D721Med (cell line): ENCODE measurements at regions not wholly inside any gene's neighbourhood (a gene's known extent, or its start where the extent isn't known, plus 50 kb on each side); places are given as distances from the start of the nearest gene placed in this dataset.

Experiments used
- DNase-seq: peaks from one replicate; pipeline ENCODE4 v3.0.0; 2011; ENCODE audit warnings: low spot score; ENCODE audit not compliant: insufficient read length
- FAIRE-seq: peaks from 2 replicates; lab custom pipeline; 2011; peaks lifted over from hg19 to GRCh38; lab: Jason Lieb, UNC
- CTCF ChIP-seq: IDR thresholded peaks from 2 replicates; pipeline ENCODE4 v1.5.1; 2012; ENCODE audit warnings: mild to moderate bottlenecking, control low read depth; ENCODE audit not compliant: insufficient read depth; ENCODE audit errors: missing control alignments

GRCh38 chr10:131697476-131698128 lies 203.2 kb upstream of the PPP2R2D start:
- no peak for FAIRE-seq
- no peak for DNase-seq
- TF ChIP-seq CTCF, result no peak

- DNase-seq (no peak), FAIRE-seq (no peak)
- TF ChIP-seq CTCF, result no peak
These were observed 202.6 kb upstream of the PPP2R2D start for GRCh38 chr10:131698232-131698631.

GRCh38 chr10:131698986-131699385 lies 201.8 kb upstream of the PPP2R2D start:
- no peak for TF ChIP-seq CTCF
- FAIRE-seq (no peak), DNase-seq (no peak)

- FAIRE-seq (no peak), DNase-seq (no peak)
- no peak for TF ChIP-seq CTCF
These were observed 200.8 kb upstream of the PPP2R2D start for GRCh38 chr10:131700032-131700431.

- no peak for FAIRE-seq
- no peak for TF ChIP-seq CTCF
- no peak for DNase-seq
These were observed 200.3 kb upstream of the PPP2R2D start for GRCh38 chr10:131700506-131700905.

GRCh38 chr10:131701131-131701947 lies 199.5 kb upstream of the PPP2R2D start:
- FAIRE-seq (no peak), DNase-seq (no peak)
- no peak for TF ChIP-seq CTCF
